ENCODE measurements at regions not wholly inside any gene's neighbourhood (a gene's known extent, or its start where the extent isn't known, plus 50 kb on each side); places are given as distances from the start of the nearest gene placed in this dataset.

DNA sequence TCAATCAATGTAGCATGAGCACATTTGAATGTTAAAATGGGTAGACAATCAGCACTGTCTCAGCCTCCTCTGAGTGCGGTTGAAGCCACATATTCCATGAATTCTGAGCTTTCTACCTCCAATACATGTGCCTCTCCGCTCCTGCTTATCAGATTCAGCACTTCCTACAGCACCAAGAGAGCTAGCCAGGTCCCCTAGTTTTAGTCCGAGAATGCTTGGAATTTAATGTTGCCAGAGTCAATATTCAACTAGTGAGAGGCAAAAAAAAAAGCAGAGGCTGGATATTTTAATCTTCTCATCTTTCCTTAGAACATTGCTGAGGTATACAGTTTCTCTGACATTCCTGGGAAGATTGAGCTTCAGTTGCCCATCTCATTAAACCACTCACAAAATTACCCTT is 1979.1 kb upstream of the CDH9 start:
- no peak for TF ChIP-seq GABPA (IDR thresholded peaks at IDR 0.05; ENCODE audit: low read depth)
- TF ChIP-seq POLR2AphosphoS5 (IDR thresholded peaks at IDR 0.05; ENCODE audit: low read depth) = no peak
- no peak for TF ChIP-seq CTCF (IDR thresholded peaks at IDR 0.05; ENCODE audit: insufficient read depth, low read length)
- no peak for TF ChIP-seq REST (IDR thresholded peaks at IDR 0.05; ENCODE audit: insufficient replicate concordance, low read depth)

All from HL-60 (cell line).